ENCODE measurements at regions not wholly inside any gene's neighbourhood (a gene's known extent, or its start where the extent isn't known, plus 50 kb on each side); places are given as distances from the start of the nearest gene placed in this dataset.

DNA sequence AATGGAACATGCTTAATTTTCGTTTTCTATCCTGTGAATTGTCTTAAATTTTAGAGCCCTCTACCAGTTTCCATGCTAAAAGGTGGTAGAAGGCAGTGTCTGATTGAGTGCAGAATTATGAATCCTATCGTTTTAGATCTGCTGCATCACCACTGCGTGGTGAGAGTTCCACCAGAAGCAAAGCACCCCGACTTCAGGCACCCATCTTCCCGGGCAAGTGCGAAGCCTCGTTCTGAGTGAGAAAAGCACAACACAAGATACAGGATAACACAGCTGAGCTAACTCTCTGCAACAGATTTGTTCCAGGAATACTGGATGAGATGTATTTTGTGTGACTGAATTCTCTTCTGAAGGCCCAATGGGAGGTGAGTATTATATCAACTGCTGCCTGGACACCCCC, 471.5 kb downstream of the EIPR1 start:
- no peaks in the 10 kb centered on the region for H3K9me3 Mint-ChIP-seq (ENCODE audit: unreplicated experiment)
- H3K36me3 Mint-ChIP-seq (ENCODE audit: low read depth, unreplicated experiment) = no peaks in the 10 kb centered on the region
- H3K4me3 Mint-ChIP-seq (ENCODE audit: unreplicated experiment) = no peak overlapping the region
- no peak for DNase-seq (ENCODE audit: low spot score)
- H3K4me1 Mint-ChIP-seq (ENCODE audit: unreplicated experiment) = peaks cover 4% of the 10 kb centered on the region
- H3K27me3 Mint-ChIP-seq (ENCODE audit: unreplicated experiment) = no peaks in the 10 kb centered on the region
- no peak overlapping the region for H3K27ac Mint-ChIP-seq (ENCODE audit: unreplicated experiment)
- TF ChIP-seq, protein P1, sequence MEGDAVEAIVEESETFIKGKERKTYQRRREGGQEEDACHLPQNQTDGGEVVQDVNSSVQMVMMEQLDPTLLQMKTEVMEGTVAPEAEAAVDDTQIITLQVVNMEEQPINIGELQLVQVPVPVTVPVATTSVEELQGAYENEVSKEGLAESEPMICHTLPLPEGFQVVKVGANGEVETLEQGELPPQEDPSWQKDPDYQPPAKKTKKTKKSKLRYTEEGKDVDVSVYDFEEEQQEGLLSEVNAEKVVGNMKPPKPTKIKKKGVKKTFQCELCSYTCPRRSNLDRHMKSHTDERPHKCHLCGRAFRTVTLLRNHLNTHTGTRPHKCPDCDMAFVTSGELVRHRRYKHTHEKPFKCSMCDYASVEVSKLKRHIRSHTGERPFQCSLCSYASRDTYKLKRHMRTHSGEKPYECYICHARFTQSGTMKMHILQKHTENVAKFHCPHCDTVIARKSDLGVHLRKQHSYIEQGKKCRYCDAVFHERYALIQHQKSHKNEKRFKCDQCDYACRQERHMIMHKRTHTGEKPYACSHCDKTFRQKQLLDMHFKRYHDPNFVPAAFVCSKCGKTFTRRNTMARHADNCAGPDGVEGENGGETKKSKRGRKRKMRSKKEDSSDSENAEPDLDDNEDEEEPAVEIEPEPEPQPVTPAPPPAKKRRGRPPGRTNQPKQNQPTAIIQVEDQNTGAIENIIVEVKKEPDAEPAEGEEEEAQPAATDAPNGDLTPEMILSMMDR (IDR thresholded peaks at IDR 0.05; ENCODE audit: unreplicated experiment) = no peak

DNA sequence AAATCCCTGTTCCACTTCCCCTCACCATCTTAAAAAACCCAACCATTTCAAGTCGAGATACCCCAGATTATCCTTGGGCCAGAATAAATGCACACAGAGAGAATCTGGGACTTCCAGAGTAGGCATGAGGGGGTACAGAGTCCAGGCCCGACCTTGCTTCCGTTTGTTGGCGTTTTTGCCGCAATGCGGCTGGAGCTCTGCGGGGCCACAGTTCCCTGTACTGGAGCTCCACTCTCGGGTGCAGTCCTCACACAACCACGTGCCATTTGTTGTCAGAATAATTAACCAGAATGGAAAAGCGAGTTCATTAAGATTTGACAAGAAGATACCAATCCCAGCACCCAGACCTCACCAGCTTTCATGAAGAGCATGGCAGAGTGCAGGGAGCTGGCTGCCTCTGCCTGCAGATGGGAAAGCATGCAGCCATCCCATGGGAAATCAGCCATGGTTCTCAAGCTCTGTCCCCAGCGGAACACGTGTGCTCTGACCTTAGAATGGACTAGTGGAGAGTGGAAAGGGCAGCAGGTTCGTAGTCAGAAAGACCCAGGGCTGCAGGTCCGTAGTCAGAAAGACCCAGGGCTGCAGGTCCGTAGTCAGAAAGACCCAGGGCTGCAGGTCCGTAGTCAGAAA, 472.8 kb downstream of the EIPR1 start:
- H3K27ac Mint-ChIP-seq (ENCODE audit: unreplicated experiment) = no peak overlapping the region
- DNase-seq (ENCODE audit: low spot score) = no peak
- H3K36me3 Mint-ChIP-seq (ENCODE audit: low read depth, unreplicated experiment) = no peaks in the 10 kb centered on the region
- TF ChIP-seq, protein P1 (IDR thresholded peaks at IDR 0.05; ENCODE audit: unreplicated experiment) = no peak
- H3K4me1 Mint-ChIP-seq (ENCODE audit: unreplicated experiment) = peaks cover 4% of the 10 kb centered on the region
- no peaks in the 10 kb centered on the region for H3K9me3 Mint-ChIP-seq (ENCODE audit: unreplicated experiment)
- no peaks in the 10 kb centered on the region for H3K27me3 Mint-ChIP-seq (ENCODE audit: unreplicated experiment)
- no peak overlapping the region for H3K4me3 Mint-ChIP-seq (ENCODE audit: unreplicated experiment)

DNA sequence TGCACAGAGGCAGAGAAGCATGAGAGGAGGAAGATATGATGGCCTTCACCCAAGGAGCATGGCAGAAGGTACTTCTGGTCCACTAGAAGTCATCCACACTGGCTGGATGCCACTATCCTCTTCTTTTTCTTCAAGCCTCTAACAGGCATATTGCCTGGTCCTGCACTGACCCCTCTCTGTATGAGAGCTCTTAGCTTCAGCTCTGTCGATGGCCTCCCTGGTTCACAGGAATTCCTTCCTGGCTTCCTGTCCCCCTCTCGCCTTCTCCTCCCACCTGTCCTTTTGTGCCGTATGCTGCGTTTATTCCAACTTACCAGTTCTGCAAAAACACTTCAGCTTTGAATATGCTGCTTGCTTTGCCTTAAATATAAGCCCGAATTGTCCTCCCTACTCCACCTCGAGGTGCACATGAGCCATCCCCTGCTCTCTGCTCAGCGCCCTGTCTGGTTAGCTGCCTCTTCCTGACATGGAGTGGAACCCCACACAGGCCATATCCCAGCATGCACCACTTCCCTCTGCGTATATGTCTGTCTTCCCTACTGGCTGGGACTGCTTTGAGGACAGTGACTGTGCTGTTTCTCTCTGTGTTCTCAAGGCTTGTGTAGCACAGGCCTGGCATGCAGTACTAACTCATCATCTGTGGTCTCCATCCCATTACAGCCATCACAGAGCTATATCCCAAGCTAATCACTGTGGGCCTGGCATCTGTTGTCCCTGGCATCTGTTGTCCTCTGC, 474.9 kb downstream of the EIPR1 start:
- H3K36me3 Mint-ChIP-seq (ENCODE audit: low read depth, unreplicated experiment) = no peaks in the 10 kb centered on the region
- TF ChIP-seq, protein P1 (IDR thresholded peaks at IDR 0.05; ENCODE audit: unreplicated experiment) = no peak
- no peaks in the 10 kb centered on the region for H3K9me3 Mint-ChIP-seq (ENCODE audit: unreplicated experiment)
- no peak for DNase-seq (ENCODE audit: low spot score)
- no peaks in the 10 kb centered on the region for H3K27me3 Mint-ChIP-seq (ENCODE audit: unreplicated experiment)
- H3K4me1 Mint-ChIP-seq (ENCODE audit: unreplicated experiment) = peaks cover 4% of the 10 kb centered on the region
- H3K27ac Mint-ChIP-seq (ENCODE audit: unreplicated experiment) = no peak overlapping the region
- H3K4me3 Mint-ChIP-seq (ENCODE audit: unreplicated experiment) = no peak overlapping the region

DNA sequence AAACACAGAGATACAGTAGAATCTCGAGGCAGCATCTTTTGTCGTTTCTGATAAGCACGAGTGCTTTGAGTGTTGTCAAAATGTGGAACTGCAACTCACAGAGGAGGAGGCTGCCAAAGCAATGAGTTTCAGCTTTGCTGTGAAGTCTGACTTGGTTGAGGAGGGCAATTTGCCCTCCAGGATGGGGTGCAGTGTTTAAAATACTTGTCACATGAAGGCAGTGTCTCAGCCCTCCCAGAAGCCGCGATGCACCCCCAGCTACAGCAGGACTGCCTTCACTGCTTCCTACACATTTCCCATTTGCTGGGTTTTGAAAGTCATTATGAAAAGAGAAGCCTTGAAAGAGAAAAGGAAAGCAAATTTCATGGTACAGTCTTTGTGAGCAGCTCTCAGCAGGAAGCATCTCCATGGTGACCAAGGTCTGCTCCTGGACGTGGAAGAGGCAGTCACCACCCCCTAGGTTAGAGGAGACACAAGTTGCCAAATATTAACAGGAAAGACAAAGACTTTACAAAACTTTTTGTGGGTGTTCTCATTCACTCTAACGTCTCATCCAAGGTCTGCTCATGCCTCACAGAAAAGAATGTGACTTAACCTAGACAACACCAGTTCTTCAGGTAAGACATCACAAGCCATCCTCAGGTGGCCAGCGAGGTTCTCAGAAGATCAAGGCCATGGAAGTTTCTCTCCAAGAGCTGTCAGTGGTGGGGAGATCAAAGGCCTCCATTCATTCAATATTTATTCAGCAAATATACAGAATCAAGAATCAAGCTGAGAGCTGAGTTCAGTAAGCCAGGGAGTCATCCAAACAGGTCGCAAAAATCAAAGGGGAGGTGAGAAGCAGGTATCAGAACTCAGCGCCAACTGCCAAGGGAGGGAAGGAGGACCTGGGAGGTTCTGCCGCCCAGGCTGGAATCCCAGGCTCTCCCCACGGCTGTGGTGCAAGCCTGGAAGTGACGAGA, 476.0 kb downstream of the EIPR1 start:
- Mint-ChIP-seq H3K27me3 (ENCODE audit: unreplicated experiment) (no peaks in the 10 kb centered on the region), H3K27ac (ENCODE audit: unreplicated experiment) (no peak overlapping the region), H3K9me3 (ENCODE audit: unreplicated experiment) (no peaks in the 10 kb centered on the region), H3K4me1 (ENCODE audit: unreplicated experiment) (peaks cover 4% of the 10 kb centered on the region), H3K36me3 (ENCODE audit: low read depth, unreplicated experiment) (no peaks in the 10 kb centered on the region), H3K4me3 (ENCODE audit: unreplicated experiment) (no peak overlapping the region)
- TF ChIP-seq, protein P1 (IDR thresholded peaks at IDR 0.05; ENCODE audit: unreplicated experiment) = no peak
- no peak for DNase-seq (ENCODE audit: low spot score)

Measured in endothelial cell (in vitro differentiated cells).